Neural cell (in vitro differentiated cells): ENCODE measurements at regions not wholly inside any gene's neighbourhood (a gene's known extent, or its start where the extent isn't known, plus 50 kb on each side); places are given as distances from the start of the nearest gene placed in this dataset.

Experiments used
- EP300 ChIP-seq: fragments of 450-650 bp; conservative IDR thresholded peaks from 2 replicates; pipeline ENCODE4 v1.6.1; 2014; ENCODE audit warnings: antibody characterized with exemption, mild to moderate bottlenecking, moderate library complexity; ENCODE audit not compliant: poor library complexity, severe bottlenecking
- EZH2 ChIP-seq: fragments of 200-600, 300-800 bp; shearing (Covaris generic), sonication (generic); IDR thresholded peaks from 2 replicates; pipeline ENCODE4 v1.6.1; 2014; ENCODE audit warnings: antibody characterized with exemption, low read length, borderline replicate concordance, mild to moderate bottlenecking; ENCODE audit not compliant: insufficient read depth, poor library complexity, severe bottlenecking
- MXI1 ChIP-seq: fragments of 450-650 bp; conservative IDR thresholded peaks from 2 replicates; pipeline ENCODE4 v1.6.1; 2014; ENCODE audit warnings: antibody characterized with exemption, mild to moderate bottlenecking; ENCODE audit not compliant: poor library complexity, severe bottlenecking
- POLR2AphosphoS5 ChIP-seq: IDR thresholded peaks from 2 replicates; pipeline ENCODE4 v1.6.1; 2012
- RAD21 ChIP-seq: fragments of 450-650 bp; conservative IDR thresholded peaks from 2 replicates; pipeline ENCODE4 v1.6.1; 2014; ENCODE audit warnings: antibody characterized with exemption, mild to moderate bottlenecking, moderate library complexity
- SMC3 ChIP-seq: fragments of 450-650 bp; conservative IDR thresholded peaks from 2 replicates; pipeline ENCODE4 v1.6.1; 2014; ENCODE audit warnings: antibody characterized with exemption, mild to moderate bottlenecking, moderate library complexity; ENCODE audit not compliant: poor library complexity
- TAF1 ChIP-seq: IDR thresholded peaks from 2 replicates; pipeline ENCODE4 v1.6.1; 2012; ENCODE audit warnings: low read depth
- TF ChIP-seq, protein P1 (sequence below): fragments of 450-650 bp; IDR thresholded peaks from 2 replicates; pipeline ENCODE4 v1.5.1; 2014; ENCODE audit warnings: antibody characterized with exemption, mild to moderate bottlenecking, moderate library complexity; ENCODE audit not compliant: poor library complexity, severe bottlenecking
- TF ChIP-seq, protein P2 (sequence below): IDR thresholded peaks from 2 replicates; pipeline ENCODE4 v1.6.1; 2012; ENCODE audit warnings: borderline replicate concordance

DNA sequence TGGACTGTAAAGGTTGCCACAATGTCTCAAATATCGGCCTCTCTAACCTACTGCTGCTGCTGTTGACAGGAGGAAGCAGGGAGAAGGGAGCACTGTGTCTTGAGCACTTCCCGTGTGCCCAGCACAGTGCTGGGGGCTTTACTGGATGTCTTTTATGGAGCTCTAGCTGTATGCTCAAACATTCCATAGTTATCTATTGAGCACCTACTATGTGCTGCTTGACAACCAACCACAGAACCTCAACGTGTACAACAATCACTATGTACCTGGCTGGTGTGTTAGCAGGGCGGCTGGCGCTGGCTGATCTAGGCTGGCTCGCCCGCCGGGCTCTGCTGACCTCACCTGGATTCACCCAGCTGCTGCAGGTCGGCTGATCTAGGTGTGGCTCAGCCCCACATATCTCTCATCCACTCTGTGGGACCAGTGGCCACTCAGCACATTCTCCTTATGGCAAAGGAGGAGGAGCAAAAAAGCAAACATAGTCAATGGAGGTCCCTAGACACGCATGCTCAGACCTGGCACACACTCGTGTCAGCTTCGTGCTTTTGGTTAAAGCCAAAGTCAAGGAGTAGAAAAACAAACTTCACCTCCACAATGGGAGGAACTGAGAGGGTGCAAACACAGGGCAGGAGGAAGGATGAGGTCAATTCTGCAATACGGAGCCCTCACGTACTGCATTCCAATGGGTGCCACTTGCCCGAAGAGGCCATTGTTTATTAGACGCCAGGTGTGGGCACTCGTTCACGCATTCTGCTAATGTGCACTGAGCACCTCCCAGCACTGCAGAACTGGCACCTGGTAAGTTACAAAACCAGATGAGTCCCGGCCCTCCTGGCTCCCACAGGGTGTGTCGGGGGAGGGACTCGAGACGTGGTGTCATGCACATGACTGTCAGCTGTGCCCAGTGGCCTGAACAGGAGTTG lies 147.2 kb downstream of the SCARB1 start:
- TF ChIP-seq, protein P1, sequence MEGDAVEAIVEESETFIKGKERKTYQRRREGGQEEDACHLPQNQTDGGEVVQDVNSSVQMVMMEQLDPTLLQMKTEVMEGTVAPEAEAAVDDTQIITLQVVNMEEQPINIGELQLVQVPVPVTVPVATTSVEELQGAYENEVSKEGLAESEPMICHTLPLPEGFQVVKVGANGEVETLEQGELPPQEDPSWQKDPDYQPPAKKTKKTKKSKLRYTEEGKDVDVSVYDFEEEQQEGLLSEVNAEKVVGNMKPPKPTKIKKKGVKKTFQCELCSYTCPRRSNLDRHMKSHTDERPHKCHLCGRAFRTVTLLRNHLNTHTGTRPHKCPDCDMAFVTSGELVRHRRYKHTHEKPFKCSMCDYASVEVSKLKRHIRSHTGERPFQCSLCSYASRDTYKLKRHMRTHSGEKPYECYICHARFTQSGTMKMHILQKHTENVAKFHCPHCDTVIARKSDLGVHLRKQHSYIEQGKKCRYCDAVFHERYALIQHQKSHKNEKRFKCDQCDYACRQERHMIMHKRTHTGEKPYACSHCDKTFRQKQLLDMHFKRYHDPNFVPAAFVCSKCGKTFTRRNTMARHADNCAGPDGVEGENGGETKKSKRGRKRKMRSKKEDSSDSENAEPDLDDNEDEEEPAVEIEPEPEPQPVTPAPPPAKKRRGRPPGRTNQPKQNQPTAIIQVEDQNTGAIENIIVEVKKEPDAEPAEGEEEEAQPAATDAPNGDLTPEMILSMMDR = no peak
- TF ChIP-seq TAF1 (no peak), EZH2 (no peak), MXI1 (no peak), EP300 (no peak), SMC3 (no peak), POLR2AphosphoS5 (no peak), RAD21 (no peak)
- TF ChIP-seq, protein P2, sequence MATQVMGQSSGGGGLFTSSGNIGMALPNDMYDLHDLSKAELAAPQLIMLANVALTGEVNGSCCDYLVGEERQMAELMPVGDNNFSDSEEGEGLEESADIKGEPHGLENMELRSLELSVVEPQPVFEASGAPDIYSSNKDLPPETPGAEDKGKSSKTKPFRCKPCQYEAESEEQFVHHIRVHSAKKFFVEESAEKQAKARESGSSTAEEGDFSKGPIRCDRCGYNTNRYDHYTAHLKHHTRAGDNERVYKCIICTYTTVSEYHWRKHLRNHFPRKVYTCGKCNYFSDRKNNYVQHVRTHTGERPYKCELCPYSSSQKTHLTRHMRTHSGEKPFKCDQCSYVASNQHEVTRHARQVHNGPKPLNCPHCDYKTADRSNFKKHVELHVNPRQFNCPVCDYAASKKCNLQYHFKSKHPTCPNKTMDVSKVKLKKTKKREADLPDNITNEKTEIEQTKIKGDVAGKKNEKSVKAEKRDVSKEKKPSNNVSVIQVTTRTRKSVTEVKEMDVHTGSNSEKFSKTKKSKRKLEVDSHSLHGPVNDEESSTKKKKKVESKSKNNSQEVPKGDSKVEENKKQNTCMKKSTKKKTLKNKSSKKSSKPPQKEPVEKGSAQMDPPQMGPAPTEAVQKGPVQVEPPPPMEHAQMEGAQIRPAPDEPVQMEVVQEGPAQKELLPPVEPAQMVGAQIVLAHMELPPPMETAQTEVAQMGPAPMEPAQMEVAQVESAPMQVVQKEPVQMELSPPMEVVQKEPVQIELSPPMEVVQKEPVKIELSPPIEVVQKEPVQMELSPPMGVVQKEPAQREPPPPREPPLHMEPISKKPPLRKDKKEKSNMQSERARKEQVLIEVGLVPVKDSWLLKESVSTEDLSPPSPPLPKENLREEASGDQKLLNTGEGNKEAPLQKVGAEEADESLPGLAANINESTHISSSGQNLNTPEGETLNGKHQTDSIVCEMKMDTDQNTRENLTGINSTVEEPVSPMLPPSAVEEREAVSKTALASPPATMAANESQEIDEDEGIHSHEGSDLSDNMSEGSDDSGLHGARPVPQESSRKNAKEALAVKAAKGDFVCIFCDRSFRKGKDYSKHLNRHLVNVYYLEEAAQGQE = no peak
